HFF-Myc (cell line): ENCODE measurements at regions not wholly inside any gene's neighbourhood (a gene's known extent, or its start where the extent isn't known, plus 50 kb on each side); places are given as distances from the start of the nearest gene placed in this dataset.

Experiments
- DNase-seq: peaks from one replicate; pipeline ENCODE4 v3.0.0-alpha.2; 2011; ENCODE audit warnings: low read depth; ENCODE audit errors: extremely low read depth
- H3K4me3 ChIP-seq: replicated peaks from 2 replicates; pipeline ENCODE4 v1.5.1; 2011; ENCODE audit warnings: low read depth, mild to moderate bottlenecking, control low read depth, low read length
- CTCF ChIP-seq: IDR thresholded peaks from 2 replicates; pipeline ENCODE4 v1.5.1; 2012; ENCODE audit warnings: mild to moderate bottlenecking, low read depth, low read length, control low read depth; ENCODE audit errors: missing control alignments

DNA sequence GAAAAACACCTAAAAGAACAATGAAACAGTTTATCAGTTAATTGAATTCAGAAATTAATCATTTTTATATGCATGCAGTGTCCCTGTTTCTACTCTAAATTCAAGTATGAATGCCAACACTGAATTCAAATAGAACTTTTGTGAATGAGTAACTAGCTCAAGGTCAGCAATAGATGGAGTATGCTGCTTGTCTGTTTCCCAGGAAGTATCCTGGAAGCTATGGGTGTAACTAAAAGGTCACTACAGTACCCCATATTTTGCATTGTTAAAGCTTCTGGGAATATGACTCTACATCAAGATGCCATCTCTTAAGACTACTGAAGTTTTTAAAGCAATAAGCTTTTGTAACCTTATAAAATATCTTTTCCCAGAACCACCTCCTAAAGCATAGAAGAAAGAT is 681.4 kb upstream of the FBXO33 start:
- no peak for DNase-seq
- TF ChIP-seq CTCF: no peak
- H3K4me3 ChIP-seq: no peak overlapping the region

DNA sequence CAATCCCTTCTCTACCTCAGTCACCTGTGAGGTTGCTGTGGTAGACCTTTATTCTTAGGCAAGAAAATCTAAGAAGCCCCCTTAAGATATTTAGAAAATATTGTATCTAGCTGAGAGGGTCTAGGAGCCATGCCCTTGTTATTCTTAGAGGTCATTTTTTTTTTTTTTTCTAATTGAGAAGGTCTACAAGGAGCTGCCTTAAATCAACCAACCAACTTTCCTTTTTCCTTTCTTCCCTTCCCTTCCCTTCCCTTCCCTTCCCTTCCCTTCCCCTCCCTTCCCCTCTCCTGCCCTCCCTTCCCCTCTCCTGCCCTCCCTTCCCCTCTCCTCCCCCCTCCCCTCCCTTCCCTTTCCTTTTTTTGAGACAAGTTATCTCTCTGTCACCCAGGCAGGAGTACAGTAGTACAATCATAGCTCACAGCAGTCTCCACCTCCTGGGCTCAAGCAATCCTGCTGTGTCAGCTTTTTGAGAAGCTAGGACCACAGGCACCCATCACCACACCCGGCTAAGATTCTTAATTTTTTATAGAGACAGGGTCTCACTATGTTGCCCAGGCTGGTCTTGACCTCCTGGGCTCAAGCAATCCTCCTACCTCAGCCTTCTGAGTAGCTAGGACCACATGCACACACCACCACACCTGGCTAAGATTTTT is 668.4 kb upstream of the FBXO33 start:
- H3K4me3 ChIP-seq: no peak overlapping the region
- no peak for TF ChIP-seq CTCF
- DNase-seq: no peak

GRCh38 chr14:40099316-40099715 is 667.1 kb upstream of the FBXO33 start:
- DNase-seq: no peak
- TF ChIP-seq CTCF: no peak
- H3K4me3 ChIP-seq: no peak overlapping the region

GRCh38 chr14:40098468-40098867 is 666.2 kb upstream of the FBXO33 start:
- no peak for TF ChIP-seq CTCF
- no peak overlapping the region for H3K4me3 ChIP-seq
- DNase-seq: no peak

GRCh38 chr14:40096968-40097367 is 664.7 kb upstream of the FBXO33 start:
- DNase-seq: no peak
- TF ChIP-seq CTCF: no peak
- no peak overlapping the region for H3K4me3 ChIP-seq

DNA sequence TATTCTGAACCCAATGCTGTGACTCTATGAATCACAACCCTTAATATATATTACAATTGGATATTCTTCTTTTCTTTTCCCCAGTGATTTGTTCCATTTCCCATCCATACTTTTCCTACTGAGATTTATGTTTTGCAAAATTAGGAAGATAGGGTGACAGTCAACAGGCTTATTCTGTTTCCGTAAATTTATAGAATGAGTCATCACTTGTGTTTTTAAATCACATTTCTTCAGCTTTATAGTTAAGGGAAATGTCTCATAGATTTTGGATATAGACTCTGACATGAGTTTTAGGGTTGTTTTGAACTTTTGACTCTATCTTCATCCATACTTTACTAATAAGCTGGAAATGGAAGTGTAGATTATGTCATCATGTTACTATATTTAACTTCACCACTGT is 661.6 kb upstream of the FBXO33 start:
- TF ChIP-seq CTCF: no peak

GRCh38 chr14:40074169-40074568 is 641.9 kb upstream of the FBXO33 start:
- H3K4me3 ChIP-seq: no peak overlapping the region
- no peak for DNase-seq
- TF ChIP-seq CTCF: no peak

More for the DNA sequence above, 661.6 kb upstream of the FBXO33 start:
- no peak for DNase-seq
- no peak overlapping the region for H3K4me3 ChIP-seq
